ENCODE measurements at regions not wholly inside any gene's neighbourhood (a gene's known extent, or its start where the extent isn't known, plus 50 kb on each side); places are given as distances from the start of the nearest gene placed in this dataset.

GRCh38 chr18:30096796-30097195 is 945.7 kb downstream of the DSC3 start:
- no TSS peak for BruUV-seq (replicated peaks)
- H3K4me3 ChIP-seq (ENCODE audit: low read depth, low read length) = no peak overlapping the region
- H3K4me1 ChIP-seq = no peaks in the 10 kb centered on the region
- no peak for DNase-seq
- H3K27ac Mint-ChIP-seq (ENCODE audit: unreplicated experiment) = no peak overlapping the region
- no peak for TF ChIP-seq CTCF (IDR thresholded peaks at IDR 0.05; ENCODE audit: insufficient read depth in 1 of 2, low read depth in 1 of 2, low read length in 1 of 2, severe bottlenecking in 1 of 2, unreplicated experiment in 1 of 2)
- no peak overlapping the region for H3K4me3 Mint-ChIP-seq (ENCODE audit: unreplicated experiment)
- no peaks in the 10 kb centered on the region for H3K4me1 Mint-ChIP-seq (ENCODE audit: low read depth, unreplicated experiment)
- H3K9me3 Mint-ChIP-seq (ENCODE audit: unreplicated experiment) = no peaks in the 10 kb centered on the region
- no peaks in the 10 kb centered on the region for H3K36me3 Mint-ChIP-seq (ENCODE audit: insufficient read depth, unreplicated experiment)
- ChIA-PET CTCF (no interaction called here), POLR2A (no interaction called here)
- intact Hi-C loops (cut with micrococcal nuclease; ENCODE audit: unreplicated experiment) = no loop called here
- no peaks in the 10 kb centered on the region for H3K27me3 ChIP-seq (replicated peaks; ENCODE audit: control insufficient read depth, insufficient read depth, low read length)
- H3K36me3 ChIP-seq (ENCODE audit: control insufficient read depth, insufficient read depth, low read length) = no peaks in the 10 kb centered on the region
- no peaks in the 10 kb centered on the region for H3K9me3 ChIP-seq
- H3K27me3 Mint-ChIP-seq (ENCODE audit: insufficient read depth, unreplicated experiment) = no peaks in the 10 kb centered on the region

GRCh38 chr18:30094556-30094955 is 948.0 kb downstream of the DSC3 start:
- no peaks in the 10 kb centered on the region for H3K27me3 Mint-ChIP-seq (ENCODE audit: insufficient read depth, unreplicated experiment)
- H3K36me3 ChIP-seq (ENCODE audit: control insufficient read depth, insufficient read depth, low read length) = no peaks in the 10 kb centered on the region
- no peaks in the 10 kb centered on the region for H3K4me1 ChIP-seq
- no peaks in the 10 kb centered on the region for H3K4me1 Mint-ChIP-seq (ENCODE audit: low read depth, unreplicated experiment)
- H3K36me3 Mint-ChIP-seq (ENCODE audit: insufficient read depth, unreplicated experiment) = no peaks in the 10 kb centered on the region
- no peak for TF ChIP-seq CTCF (IDR thresholded peaks at IDR 0.05; ENCODE audit: insufficient read depth in 1 of 2, low read depth in 1 of 2, low read length in 1 of 2, severe bottlenecking in 1 of 2, unreplicated experiment in 1 of 2)
- no peaks in the 10 kb centered on the region for H3K9me3 Mint-ChIP-seq (ENCODE audit: unreplicated experiment)
- intact Hi-C loops (cut with micrococcal nuclease; ENCODE audit: unreplicated experiment) = no loop called here
- no peaks in the 10 kb centered on the region for H3K9me3 ChIP-seq
- H3K4me3 Mint-ChIP-seq (ENCODE audit: unreplicated experiment) = no peak overlapping the region
- no TSS peak for BruUV-seq (replicated peaks)
- no peak overlapping the region for H3K27ac Mint-ChIP-seq (ENCODE audit: unreplicated experiment)
- H3K27me3 ChIP-seq (replicated peaks; ENCODE audit: control insufficient read depth, insufficient read depth, low read length) = no peaks in the 10 kb centered on the region
- ChIA-PET POLR2A (no interaction called here), CTCF (no interaction called here)
- no peak overlapping the region for H3K4me3 ChIP-seq (ENCODE audit: low read depth, low read length)
- DNase-seq = no peak

GRCh38 chr18:30093376-30093775 is 949.2 kb downstream of the DSC3 start:
- Mint-ChIP-seq H3K36me3 (ENCODE audit: insufficient read depth, unreplicated experiment) (no peaks in the 10 kb centered on the region), H3K27ac (ENCODE audit: unreplicated experiment) (no peak overlapping the region), H3K4me3 (ENCODE audit: unreplicated experiment) (no peak overlapping the region), H3K27me3 (ENCODE audit: insufficient read depth, unreplicated experiment) (no peaks in the 10 kb centered on the region), H3K4me1 (ENCODE audit: low read depth, unreplicated experiment) (no peaks in the 10 kb centered on the region), H3K9me3 (ENCODE audit: unreplicated experiment) (no peaks in the 10 kb centered on the region)
- POLR2A ChIA-PET = no interaction called here
- no peaks in the 10 kb centered on the region for H3K9me3 ChIP-seq
- DNase-seq = no peak
- no peaks in the 10 kb centered on the region for H3K4me1 ChIP-seq
- intact Hi-C loops (cut with micrococcal nuclease; ENCODE audit: unreplicated experiment) = no loop called here
- no peak for TF ChIP-seq CTCF (IDR thresholded peaks at IDR 0.05; ENCODE audit: insufficient read depth in 1 of 2, low read depth in 1 of 2, low read length in 1 of 2, severe bottlenecking in 1 of 2, unreplicated experiment in 1 of 2)
- no peaks in the 10 kb centered on the region for H3K36me3 ChIP-seq (ENCODE audit: control insufficient read depth, insufficient read depth, low read length)
- CTCF ChIA-PET = no interaction called here
- H3K27me3 ChIP-seq (replicated peaks; ENCODE audit: control insufficient read depth, insufficient read depth, low read length) = no peaks in the 10 kb centered on the region
- no TSS peak for BruUV-seq (replicated peaks)
- no peak overlapping the region for H3K4me3 ChIP-seq (ENCODE audit: low read depth, low read length)
